ENCODE measurements at regions not wholly inside any gene's neighbourhood (a gene's known extent, or its start where the extent isn't known, plus 50 kb on each side); places are given as distances from the start of the nearest gene placed in this dataset.

GRCh38 chr20:51084593-51085377 lies 61.9 kb upstream of the KCNG1 start:
- TF ChIP-seq CTCF (conservative IDR thresholded peaks at IDR 0.05; ENCODE audit: low read depth, low read length) (no peak), EZH2 (IDR thresholded peaks at IDR 0.05; ENCODE audit: low read length, unreplicated experiment) (no peak)

Data from PC-3 (cell line).